ENCODE measurements at regions not wholly inside any gene's neighbourhood (a gene's known extent, or its start where the extent isn't known, plus 50 kb on each side); places are given as distances from the start of the nearest gene placed in this dataset.

GRCh38 chr17:52524096-52524637 lies 365.7 kb upstream of the CA10 start:
- no peak for TF ChIP-seq CTCF (conservative IDR thresholded peaks at IDR 0.05; ENCODE audit: low read depth, low read length)
- TF ChIP-seq EZH2 (IDR thresholded peaks at IDR 0.05; ENCODE audit: borderline replicate concordance, low read depth, low read length, poor library complexity, severe bottlenecking): no peak

GRCh38 chr17:52517176-52517575 lies 358.7 kb upstream of the CA10 start:
- BruUV-seq (replicated peaks): no TSS peak
- DNase-seq (ENCODE audit: low spot score): no peak
- TF ChIP-seq CTCF (conservative IDR thresholded peaks at IDR 0.05; ENCODE audit: low read depth, low read length) (no peak), EZH2 (IDR thresholded peaks at IDR 0.05; ENCODE audit: borderline replicate concordance, low read depth, low read length, poor library complexity, severe bottlenecking) (no peak)
- H3K27me3 ChIP-seq (replicated peaks; ENCODE audit: insufficient read depth, low read depth, low read length, poor library complexity): no peaks in the 10 kb centered on the region
- CTCF ChIA-PET: no interaction called here
- no peaks in the 10 kb centered on the region for H3K36me3 ChIP-seq (ENCODE audit: insufficient read depth, low read length, poor library complexity, severe bottlenecking)
- no peak overlapping the region for H3K27ac ChIP-seq (ENCODE audit: low read depth, low read length, poor library complexity, severe bottlenecking)
- peaks cover 7% of the 10 kb centered on the region for H3K9me3 ChIP-seq (ENCODE audit: low read depth, low read length, poor library complexity, severe bottlenecking)
- POLR2A ChIA-PET (ENCODE audit: low non-redundant PET): no interaction called here
- H3K4me1 ChIP-seq (ENCODE audit: insufficient read depth, low read length, poor library complexity, severe bottlenecking): no peaks in the 10 kb centered on the region
- H3K4me3 ChIP-seq (ENCODE audit: low read depth, low read length, poor library complexity, severe bottlenecking): no peak overlapping the region
- intact Hi-C loops (cut with micrococcal nuclease; ENCODE audit: unreplicated experiment): no loop called here

More at GRCh38 chr17:52524096-52524637, 365.7 kb upstream of the CA10 start:
- H3K36me3 ChIP-seq (ENCODE audit: insufficient read depth, low read length, poor library complexity, severe bottlenecking): no peaks in the 10 kb centered on the region
- H3K9me3 ChIP-seq (ENCODE audit: low read depth, low read length, poor library complexity, severe bottlenecking): peaks cover 4% of the 10 kb centered on the region
- ChIA-PET CTCF (no interaction called here), POLR2A (ENCODE audit: low non-redundant PET) (no interaction called here)
- intact Hi-C loops (cut with micrococcal nuclease; ENCODE audit: unreplicated experiment): no loop called here
- no peaks in the 10 kb centered on the region for H3K4me1 ChIP-seq (ENCODE audit: insufficient read depth, low read length, poor library complexity, severe bottlenecking)
- BruUV-seq (replicated peaks): no TSS peak
- H3K27ac ChIP-seq (ENCODE audit: low read depth, low read length, poor library complexity, severe bottlenecking): no peak overlapping the region
- H3K27me3 ChIP-seq (replicated peaks; ENCODE audit: insufficient read depth, low read depth, low read length, poor library complexity): no peaks in the 10 kb centered on the region
- no peak for DNase-seq (ENCODE audit: low spot score)
- H3K4me3 ChIP-seq (ENCODE audit: low read depth, low read length, poor library complexity, severe bottlenecking): no peak overlapping the region

GRCh38 chr17:52515927-52516326 lies 357.4 kb upstream of the CA10 start:
- BruUV-seq (replicated peaks): no TSS peak
- TF ChIP-seq EZH2 (IDR thresholded peaks at IDR 0.05; ENCODE audit: borderline replicate concordance, low read depth, low read length, poor library complexity, severe bottlenecking) (no peak), CTCF (conservative IDR thresholded peaks at IDR 0.05; ENCODE audit: low read depth, low read length) (no peak)

More at GRCh38 chr17:52515927-52516326, 357.4 kb upstream of the CA10 start:
- DNase-seq (ENCODE audit: low spot score): no peak
- no peaks in the 10 kb centered on the region for H3K36me3 ChIP-seq (ENCODE audit: insufficient read depth, low read length, poor library complexity, severe bottlenecking)
- ChIA-PET CTCF (no interaction called here), POLR2A (ENCODE audit: low non-redundant PET) (no interaction called here)
- no peak overlapping the region for H3K4me3 ChIP-seq (ENCODE audit: low read depth, low read length, poor library complexity, severe bottlenecking)
- no peaks in the 10 kb centered on the region for H3K4me1 ChIP-seq (ENCODE audit: insufficient read depth, low read length, poor library complexity, severe bottlenecking)
- peaks cover 7% of the 10 kb centered on the region for H3K9me3 ChIP-seq (ENCODE audit: low read depth, low read length, poor library complexity, severe bottlenecking)
- intact Hi-C loops (cut with micrococcal nuclease; ENCODE audit: unreplicated experiment): no loop called here
- no peak overlapping the region for H3K27ac ChIP-seq (ENCODE audit: low read depth, low read length, poor library complexity, severe bottlenecking)
- H3K27me3 ChIP-seq (replicated peaks; ENCODE audit: insufficient read depth, low read depth, low read length, poor library complexity): no peaks in the 10 kb centered on the region

Data from A673 (cell line).